ENCODE measurements at regions not wholly inside any gene's neighbourhood (a gene's known extent, or its start where the extent isn't known, plus 50 kb on each side); places are given as distances from the start of the nearest gene placed in this dataset.
"Not testable (repeated sequence)": the region's sequence is repeated elsewhere in the genome, so short reads cannot be mapped to it uniquely, and the experiment has no call there.

DNA sequence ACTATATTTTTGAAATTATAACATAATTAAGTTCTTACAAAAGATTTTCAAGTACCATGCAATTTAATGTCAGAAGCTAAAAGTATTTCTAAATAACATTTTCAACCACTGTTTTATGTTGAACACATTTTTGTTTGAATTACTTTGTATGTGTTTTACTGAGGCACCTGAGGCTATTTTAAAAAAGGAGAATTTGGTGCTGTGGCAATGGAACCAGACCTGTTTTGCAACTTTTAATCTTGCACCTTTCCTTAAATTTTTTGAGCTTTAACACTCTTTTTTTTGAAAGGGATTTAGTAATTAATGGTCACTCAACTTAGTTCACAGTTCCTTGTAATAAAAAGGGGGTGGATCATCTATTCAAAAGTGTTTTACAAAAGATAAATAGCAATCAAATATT, 561.6 kb downstream of the ZBBX start:
- DNase-seq (ENCODE audit: low spot score) = no peak

DNA sequence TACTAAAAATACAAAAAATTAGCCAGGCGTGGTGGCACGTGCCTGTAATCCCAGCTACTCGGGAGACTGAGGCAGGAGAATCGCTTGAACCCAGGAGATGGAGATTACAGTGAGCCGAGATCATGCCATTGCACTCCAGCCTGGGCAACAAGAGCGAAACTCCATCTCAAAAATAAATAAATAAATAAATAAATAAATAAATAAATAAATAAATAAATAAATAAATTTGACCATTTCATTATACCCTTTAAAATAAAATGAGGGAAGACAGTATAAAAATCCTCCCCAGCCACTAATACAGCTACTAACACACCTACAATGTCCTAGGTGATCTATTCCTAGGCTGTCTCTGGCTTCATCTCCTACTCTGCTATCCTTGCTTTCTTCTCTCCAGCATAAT, 562.8 kb downstream of the ZBBX start:
- DNase-seq (ENCODE audit: low spot score) = not testable (repeated sequence)

DNA sequence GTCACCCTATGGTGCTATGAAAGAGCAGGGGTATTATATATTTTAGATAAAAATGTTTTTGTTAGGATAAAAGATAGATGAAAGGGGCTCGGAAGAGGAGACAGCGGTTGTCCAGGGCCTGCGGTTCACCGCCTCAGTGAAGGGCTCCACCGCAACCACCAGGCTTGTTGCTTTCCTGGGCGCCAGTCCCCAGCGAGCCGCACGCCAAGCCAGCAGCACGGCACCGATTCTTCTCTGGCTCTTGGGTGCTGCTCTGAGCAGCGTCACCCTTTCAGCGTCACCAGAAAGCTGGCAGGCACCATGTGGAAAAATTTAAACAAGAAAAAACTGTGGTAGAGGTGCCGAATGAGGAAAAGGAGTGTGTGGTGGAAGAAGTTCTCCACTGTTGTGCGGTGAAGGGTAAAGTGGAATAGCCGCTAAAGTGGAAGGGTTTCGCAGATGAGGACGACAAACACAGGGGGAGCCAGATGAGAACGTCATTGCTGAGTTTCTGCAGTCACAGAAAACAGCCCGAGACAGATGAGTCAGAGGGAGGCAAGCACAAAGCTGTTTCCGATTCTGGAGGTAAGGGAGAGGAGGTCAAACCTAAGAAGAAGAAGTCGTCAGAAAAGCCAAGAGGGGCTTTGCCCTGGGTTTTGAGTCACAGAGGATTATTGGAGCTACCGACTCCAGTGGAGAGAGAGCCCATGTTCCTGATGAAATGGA, 569.2 kb downstream of the ZBBX start:
- no peak for DNase-seq (ENCODE audit: low spot score)

DNA sequence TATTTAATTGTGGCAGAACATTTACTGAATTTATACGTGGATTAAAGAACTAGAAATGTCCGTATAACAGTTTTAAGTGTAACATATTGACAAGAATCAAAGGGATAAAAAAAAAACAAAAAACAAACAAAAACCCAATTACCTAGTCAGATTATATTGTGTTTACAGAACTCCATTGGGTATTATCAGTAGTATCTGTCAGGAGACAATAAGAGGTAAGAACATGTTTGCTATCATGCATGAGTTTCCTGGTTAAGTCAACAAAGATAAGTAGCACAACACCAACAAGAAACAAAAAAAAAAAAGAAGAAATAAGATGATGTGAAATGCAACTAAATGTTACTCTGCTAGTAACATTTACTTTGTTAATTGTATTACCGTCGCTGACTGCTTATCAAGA, 570.6 kb downstream of the ZBBX start:
- DNase-seq (ENCODE audit: low spot score) = no peak

DNA sequence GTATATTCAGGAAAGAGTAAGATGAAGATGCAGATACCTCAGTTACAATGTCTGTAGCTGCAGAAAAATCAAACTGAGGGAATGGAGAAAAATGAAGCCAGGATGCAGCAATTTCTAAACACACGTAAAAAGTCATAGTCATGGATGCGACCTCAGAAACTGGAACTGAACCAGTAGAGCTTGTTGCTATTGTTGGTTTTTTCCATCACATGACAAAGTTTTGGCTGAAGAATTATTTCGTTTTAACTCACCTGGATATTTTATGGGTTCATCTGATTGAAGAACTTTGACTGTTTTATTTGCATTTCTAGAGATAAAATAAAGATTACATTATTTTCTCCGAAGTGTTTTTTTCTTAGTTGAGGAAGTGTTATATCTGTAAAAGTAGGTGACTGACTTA, 591.2 kb downstream of the ZBBX start:
- no peak for DNase-seq (ENCODE audit: low spot score)

DNA sequence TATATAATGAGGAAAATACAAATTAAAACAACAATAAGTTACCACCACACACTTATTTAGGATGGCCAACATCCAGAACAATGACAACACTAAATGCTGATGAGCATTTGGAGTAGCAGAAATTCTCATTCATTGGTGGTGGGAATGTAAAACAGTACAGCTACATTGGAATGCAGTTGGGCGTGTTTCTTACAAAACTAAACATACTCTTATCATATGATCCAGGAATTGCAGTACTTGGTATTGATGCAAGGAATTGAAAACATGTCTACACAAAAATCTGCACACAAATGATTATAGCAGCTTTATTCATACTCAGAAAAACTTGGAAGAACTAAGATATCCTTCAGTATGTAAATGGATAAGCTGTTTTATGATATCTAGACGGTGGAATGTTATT, 594.2 kb downstream of the ZBBX start:
- no peak for DNase-seq (ENCODE audit: low spot score)

DNA sequence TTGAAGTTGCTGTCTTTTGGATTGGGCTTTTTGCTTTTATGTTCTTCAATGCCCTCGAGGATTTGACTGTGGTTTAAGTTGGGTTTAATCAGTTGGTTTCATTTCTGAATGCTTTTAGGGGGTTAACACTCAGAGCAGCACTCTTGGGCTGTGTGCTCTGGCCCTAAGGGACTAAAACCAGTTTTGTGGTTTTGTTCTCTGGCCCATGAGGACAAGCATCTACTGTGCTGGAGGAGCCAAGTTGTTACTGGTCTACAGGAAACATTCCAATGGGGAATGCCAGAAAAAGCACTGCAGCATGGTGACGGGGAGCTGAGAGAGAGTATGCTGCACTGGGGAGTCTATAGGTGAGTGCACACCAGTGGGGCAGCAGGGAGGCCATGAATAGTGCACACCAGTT, 596.9 kb downstream of the ZBBX start:
- DNase-seq (ENCODE audit: low spot score) = no peak

DNA sequence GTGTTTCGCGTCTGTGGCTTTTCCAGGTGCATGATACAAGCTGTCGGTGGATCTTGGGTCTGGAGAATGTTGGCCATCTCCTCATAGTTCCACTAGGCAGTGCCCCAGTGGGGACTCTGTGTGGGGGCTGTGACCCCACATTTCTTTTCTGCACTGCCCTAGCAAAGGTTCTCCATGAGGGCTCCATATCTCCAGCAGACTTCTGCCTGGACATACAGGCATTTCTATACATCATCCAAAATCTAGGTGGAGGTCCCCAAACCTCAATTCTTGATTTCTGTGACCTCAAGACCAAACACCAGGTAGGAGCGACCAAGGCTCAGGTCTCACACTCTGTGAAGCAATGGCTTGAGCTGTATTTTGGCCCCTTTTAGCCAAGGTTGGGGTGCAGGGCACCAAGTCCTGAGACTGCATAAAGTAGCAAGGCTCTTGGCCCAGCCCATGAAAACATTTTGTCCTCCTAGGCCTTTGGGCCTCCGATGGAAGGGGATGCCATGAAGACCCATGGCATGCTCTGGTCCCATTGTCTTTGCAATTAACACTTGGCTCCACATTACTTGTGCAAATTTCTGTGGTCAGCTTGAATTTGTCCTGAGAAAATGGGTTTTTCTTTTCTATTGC, 615.3 kb downstream of the ZBBX start:
- no peak for DNase-seq (ENCODE audit: low spot score)

DNA sequence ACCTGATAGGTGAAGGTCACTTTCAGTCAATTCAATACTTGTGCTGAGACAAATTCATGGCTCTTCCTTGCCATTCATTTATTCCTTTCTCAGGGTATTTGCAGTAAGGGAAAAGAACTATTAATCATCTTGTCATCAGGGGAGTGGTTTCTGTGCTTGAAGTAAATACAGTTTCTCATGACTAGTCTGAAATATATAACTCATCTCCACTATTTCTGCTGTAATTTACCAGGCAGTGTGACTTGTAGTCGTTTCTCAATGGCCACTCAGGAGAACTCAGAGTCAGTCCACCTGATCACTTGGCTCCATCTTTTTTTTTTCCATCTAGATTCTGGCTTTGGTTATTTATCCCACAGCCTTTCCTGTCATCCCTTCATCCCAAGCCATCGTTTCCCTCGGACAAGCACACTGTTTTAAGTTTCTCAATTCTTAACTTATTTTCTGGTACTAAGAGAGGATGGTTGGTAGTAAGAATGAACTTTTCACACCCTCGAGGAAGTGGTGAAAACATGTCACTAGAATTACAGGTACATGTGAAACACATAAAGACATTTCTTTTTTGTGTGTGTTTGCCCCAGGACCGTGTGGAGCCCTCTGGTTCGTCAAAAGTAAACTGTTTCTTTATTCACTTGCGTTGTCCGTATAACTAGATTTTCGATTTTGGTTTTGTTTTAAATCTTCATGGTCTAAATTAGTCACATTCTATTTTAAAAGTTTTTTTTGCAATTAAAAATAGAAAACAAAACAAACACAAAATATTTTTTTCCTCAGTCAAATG, 620.2 kb downstream of the ZBBX start:
- DNase-seq (ENCODE audit: low spot score) = no peak

DNA sequence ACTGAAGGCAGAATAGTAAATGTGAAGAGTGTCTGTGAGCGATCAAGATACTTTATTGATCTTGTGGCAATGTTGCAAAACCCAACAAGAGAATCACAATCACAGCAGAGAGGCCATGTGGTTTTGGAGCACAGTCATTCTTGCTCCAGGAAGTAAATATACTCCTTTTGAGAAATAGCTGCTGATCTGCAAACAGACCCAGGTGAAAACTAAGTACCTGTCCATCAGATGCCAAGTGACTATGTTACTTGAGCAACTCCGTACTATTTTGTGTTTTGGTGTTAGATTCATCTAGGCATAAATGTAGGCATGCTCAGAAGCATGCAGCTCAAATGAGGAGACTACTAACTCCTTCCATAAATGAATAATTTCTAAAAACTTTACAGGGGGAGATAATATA, 627.9 kb downstream of the ZBBX start:
- DNase-seq (ENCODE audit: low spot score) = no peak

DNA sequence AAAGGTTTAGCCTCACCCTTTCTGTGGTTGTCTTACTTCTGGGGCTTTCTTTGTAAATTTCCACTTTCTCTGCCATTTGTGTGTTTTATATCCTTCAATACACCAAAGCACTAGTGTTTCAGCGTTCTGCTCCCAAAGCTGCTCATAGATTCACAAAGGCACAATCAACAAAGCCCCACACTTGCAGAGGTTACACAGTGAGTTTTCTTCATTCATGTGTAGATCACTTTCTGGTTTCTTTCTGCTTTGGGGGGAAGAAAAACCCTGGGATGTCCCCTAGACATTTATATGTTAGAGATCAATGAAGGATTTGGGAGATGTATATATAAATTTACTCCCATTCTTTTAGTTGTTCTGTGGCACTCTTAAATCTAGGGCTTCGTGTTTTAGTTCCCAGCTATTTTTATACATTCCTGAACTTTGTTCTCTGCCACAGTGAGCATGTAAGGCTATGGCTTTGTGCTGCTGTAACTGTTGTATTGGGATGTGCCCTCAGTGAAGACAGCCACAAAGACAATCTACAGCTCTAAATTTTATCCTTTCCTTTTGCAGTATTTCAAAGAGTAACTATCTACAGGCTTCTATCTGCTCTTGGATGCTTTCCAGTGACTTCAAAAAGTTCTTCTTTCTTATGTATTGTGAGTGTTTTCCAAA, 636.5 kb downstream of the ZBBX start:
- DNase-seq (ENCODE audit: low spot score) = no peak

DNA sequence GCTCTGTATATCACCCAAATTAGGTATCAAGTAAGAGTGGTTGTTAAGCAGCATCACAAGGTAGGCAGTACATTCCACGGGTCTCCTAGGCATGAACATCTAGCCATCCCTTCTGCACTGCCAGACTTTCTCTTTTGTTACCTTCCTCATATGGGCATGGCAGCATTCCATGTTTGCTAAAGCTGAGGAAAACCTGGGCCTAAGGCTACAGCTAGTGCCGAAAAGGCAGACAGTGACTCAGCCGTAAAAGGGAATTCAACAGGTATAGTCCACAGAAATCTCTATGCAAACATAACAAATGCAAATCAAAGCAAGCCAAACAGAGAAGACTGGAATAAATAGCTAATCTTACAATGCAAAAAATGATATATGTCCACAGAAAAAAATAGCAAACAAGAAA, 645.4 kb downstream of the ZBBX start:
- peak; percentile 7 for DNase-seq (ENCODE audit: low spot score)

DNA sequence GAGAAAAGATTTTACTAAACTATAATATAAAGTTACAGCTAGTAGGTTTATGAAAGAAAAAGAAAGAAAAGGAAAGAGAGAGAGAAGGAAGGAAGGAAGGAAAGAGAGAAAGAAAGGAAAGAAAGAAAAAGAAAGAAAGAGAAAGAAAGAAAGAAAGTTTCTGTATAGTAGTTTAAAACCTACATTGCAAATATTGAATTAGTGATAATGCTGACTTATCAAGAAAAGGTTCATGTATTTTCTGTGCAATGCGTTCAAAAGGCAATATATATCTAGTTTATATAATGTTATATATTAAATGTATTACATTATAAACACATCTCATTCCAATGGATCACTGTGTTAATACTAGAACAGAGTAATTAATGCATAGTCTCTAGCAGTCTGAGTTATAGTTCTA, 648.4 kb downstream of the ZBBX start:
- DNase-seq (ENCODE audit: low spot score) = no peak

DNA sequence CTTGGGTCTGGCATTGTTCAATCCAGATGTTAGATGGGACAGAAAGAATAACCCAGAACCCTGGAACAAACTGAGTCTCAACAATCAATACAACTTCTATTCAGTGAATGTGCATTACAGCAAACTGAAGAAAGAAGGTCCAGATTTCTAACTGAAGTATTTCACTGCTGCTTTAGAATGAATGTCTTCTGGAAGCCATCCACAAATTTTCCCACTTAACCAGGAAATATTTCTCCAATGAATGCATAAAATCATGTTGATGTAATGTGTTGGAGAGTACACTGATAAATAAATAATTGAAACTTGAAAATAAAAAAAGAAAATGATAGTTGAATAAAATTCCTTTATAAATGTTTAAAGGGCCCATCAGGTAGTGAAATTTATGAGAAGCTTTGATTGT, 658.6 kb downstream of the ZBBX start:
- DNase-seq (ENCODE audit: low spot score) = no peak

DNA sequence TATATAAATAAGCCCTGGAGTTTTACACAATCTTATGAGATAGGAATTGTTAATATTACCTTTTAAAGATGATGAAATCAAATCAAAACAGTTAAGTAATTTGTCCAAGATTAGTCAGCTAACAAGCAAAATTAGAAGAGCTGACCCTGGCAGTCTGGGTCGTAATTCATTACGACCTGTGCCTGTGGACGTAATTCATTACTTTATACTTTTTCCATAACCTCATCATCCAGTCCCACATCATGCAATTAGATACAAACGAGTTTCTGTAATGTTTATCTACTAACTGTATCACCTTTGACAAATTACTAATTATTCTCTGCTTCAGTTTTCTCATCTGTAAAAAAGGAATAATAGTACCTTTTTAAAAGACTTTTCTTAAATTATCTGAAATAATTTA, 665.9 kb downstream of the ZBBX start:
- no peak for DNase-seq (ENCODE audit: low spot score)

DNA sequence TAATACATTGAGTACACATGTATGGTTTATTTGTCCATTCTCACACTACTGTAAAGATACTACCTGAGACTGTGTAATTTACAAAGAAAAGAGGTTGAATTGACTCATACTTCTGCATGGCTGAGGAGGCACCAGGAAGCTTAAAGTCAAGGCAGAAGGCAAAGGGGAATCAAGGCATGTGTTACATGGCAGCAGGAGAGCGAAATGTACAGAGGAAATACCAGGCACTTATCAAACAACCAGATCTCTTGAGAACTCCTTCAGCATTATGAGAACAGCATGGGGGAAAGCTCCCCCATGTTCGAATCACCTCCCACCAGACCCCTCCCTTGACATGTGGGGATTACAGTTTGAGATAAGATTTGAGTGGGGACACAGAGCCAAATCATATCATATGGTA, 666.3 kb downstream of the ZBBX start:
- no peak for DNase-seq (ENCODE audit: low spot score)

DNA sequence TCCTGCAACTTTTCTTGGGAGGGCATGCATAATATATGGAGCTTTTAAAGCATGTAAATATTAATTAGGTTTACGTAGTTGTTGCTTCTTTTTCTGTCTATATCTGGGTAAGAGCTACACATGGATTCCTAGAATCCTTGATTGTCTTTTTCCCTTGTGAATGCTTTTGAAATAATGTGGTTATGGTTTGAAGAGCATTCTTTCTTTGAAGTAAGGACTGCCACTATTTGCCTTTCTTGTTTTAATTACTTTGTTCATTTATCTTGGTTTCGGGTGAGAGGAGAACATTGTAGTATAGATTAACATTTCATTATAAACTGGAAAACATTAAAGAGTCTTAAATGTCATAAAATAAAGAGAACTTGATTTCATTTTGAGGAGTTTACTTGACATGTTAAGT, 674.0 kb downstream of the ZBBX start:
- DNase-seq (ENCODE audit: low spot score) = no peak

DNA sequence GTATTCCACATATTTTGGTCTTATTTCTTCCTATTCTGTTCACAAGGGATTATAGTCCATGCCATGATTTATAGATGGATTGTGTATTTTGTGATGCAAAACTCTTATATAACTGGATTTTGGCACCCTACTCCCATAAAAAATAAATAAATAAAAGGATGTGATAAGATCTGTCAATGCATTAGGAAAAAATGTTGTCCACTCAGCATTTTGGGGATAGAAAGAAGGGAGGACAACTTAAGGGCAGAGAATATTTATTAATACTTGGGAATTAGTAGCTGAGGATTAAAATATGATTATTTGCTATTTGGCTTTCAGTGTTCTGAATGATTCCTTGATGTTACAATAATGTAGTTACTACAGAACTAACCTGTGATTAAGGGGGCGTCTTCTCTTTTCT, 682.6 kb downstream of the ZBBX start:
- no peak for DNase-seq (ENCODE audit: low spot score)

DNA sequence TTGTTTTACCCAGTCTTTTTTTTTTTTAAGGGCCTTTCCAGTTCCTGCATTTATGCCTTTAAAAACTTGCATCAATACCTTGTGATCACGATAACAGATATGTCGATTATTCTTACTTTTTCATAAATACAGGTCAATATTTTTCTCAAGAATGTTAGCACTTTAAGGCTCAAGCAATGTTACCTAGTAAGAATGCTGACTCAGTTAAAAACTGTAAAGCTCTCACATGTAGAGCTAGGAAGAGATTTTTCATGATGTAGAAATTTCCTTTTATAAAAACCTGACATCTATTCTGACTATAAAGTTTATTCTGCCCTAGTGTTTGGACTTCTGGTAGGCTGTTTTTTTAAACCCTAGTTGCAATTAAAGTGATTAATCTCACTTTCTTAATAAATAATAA, 684.0 kb downstream of the ZBBX start:
- no peak for DNase-seq (ENCODE audit: low spot score)

DNA sequence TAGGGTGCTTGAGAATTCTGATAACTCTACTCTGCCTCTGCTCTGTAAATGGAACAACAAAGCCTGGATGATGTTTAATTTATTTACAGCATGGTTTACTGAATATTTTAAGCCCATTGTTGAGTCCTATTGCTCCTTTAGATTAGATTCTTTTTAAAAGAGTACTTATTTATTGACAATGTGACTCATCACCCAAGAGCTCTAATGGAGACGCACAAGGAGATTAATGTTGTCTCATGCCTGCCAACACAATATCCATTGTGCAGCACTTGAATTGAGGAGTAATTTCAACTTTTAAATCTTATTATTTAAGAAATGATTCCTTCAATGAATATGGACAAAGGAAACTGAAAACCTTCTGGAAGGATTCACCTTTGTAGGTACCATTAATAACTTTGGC, 691.4 kb downstream of the ZBBX start:
- no peak for DNase-seq (ENCODE audit: low spot score)

DNA sequence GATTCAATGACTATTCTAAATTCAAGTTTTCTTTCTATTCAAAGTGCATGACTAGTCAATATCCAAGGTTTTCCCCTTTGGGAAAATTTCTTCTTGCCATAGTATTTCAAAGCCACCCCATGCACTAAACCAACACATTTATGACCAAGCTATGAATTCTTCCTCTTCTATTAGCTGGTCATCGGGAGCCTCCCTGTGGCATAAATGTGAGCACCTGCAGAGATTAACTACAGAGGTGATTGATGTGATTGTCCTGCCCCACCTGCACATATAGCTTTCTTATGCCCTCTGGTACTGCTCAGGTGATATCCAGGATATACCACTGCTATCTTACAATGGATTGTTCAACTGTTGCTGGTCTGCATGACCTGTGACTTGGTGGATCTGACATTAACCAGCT, 694.9 kb downstream of the ZBBX start:
- DNase-seq (ENCODE audit: low spot score) = no peak

DNA sequence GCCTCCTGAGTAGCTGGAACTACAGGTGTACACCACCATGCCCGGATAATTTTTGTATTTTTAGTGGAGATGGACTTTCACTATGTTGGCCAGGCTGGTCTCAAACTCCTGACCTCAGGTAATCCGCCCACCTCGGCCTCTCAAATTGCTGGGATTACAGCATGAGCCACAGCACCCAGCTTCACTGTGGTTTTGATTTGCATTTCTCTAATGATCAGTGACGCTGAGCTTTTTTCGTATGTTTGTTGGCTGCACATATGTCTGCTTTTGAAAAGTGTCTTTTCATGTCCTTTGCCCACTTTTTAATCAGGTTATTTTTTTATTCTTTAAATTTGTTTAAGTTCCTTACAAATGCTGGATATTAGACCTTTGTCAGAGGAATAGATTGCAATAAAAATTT, 696.0 kb downstream of the ZBBX start:
- not testable (repeated sequence) for DNase-seq (ENCODE audit: low spot score)

DNA sequence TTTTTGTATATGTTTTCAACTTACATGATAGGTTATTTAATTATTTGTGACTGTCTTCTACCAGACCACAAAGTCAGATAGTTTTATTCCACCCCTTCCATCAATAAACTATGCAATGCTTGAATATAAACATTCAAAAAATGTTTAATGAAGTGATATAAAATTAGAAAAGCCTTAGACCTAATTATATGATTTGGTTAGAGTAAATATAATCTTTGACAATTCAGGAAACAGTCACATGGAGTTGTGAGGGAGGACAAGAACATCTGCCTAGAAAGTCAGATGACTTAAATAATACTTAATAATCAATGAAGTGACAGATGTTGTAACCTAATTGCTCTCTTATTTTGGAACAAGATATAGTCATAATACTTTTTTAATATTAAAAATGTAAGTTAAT, 710.3 kb downstream of the ZBBX start:
- no peak for DNase-seq (ENCODE audit: low spot score)
